MM.1S (cell line): ENCODE measurements at regions not wholly inside any gene's neighbourhood (a gene's known extent, or its start where the extent isn't known, plus 50 kb on each side); places are given as distances from the start of the nearest gene placed in this dataset.

Source experiments
- CTCF ChIP-seq: fragments of 300-600 bp; sonication (generic); IDR thresholded peaks from 2 replicates; pipeline ENCODE4 v1.5.1; 2016; ENCODE audit warnings: antibody characterized with exemption, low read length, mixed read lengths
- EZH2 ChIP-seq: fragments of 300-600 bp; sonication (generic); optimal IDR thresholded peaks from 2 replicates; pipeline ENCODE3; 2017; ENCODE audit warnings: low read depth, mild to moderate bottlenecking, antibody characterized with exemption, low read length, mixed read lengths

GRCh38 chr4:184300816-184301215 is 83.1 kb upstream of the ENPP6 start:
- no peak for TF ChIP-seq CTCF
- TF ChIP-seq EZH2 = no peak
